ENCODE measurements at regions not wholly inside any gene's neighbourhood (a gene's known extent, or its start where the extent isn't known, plus 50 kb on each side); places are given as distances from the start of the nearest gene placed in this dataset.
"Not testable (repeated sequence)": the region's sequence is repeated elsewhere in the genome, so short reads cannot be mapped to it uniquely, and the experiment has no call there.

GRCh38 chr7:140283472-140283871, 106.7 kb upstream of the KDM7A start:
- no peak overlapping the region for H3K27ac ChIP-seq (ENCODE audit: insufficient read depth, low read length, poor library complexity, severe bottlenecking)
- no peaks in the 10 kb centered on the region for H3K9me3 ChIP-seq (ENCODE audit: control insufficient read depth, low read length)
- H3K4me3 ChIP-seq (ENCODE audit: insufficient read depth, low read depth, low read length, poor library complexity, severe bottlenecking) = no peak overlapping the region
- H3K4me1 ChIP-seq (ENCODE audit: control insufficient read depth, insufficient read depth, low read length, poor library complexity, severe bottlenecking) = no peaks in the 10 kb centered on the region
- H3K36me3 ChIP-seq (ENCODE audit: control insufficient read depth, insufficient read depth, low read length) = no peaks in the 10 kb centered on the region
- H3K27me3 ChIP-seq (replicated peaks; ENCODE audit: control insufficient read depth, insufficient read depth, low read length, poor library complexity, severe bottlenecking) = no peaks in the 10 kb centered on the region
- no peak for DNase-seq

DNA sequence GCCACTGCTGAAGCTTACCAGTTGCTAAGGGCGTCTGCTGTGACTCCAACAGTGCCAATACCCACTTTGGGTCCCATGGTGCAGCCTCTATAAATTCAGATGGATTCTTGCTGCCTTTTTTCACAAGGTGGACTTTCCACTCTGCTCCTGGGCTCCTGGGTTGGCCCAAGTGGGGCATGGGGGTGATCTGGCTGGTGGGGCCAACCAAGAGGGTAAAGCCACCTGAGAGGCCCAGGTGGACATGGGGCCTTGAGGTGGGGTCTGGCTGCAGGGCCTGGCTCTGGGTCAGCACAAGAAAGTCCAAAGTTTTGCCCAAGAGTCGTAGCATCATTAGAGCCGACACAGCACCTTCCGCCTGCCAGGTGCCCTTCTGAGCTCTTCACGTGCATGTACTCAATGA, 105.2 kb upstream of the KDM7A start:
- no peak for DNase-seq
- no peaks in the 10 kb centered on the region for H3K27me3 ChIP-seq (replicated peaks; ENCODE audit: control insufficient read depth, insufficient read depth, low read length, poor library complexity, severe bottlenecking)

DNA sequence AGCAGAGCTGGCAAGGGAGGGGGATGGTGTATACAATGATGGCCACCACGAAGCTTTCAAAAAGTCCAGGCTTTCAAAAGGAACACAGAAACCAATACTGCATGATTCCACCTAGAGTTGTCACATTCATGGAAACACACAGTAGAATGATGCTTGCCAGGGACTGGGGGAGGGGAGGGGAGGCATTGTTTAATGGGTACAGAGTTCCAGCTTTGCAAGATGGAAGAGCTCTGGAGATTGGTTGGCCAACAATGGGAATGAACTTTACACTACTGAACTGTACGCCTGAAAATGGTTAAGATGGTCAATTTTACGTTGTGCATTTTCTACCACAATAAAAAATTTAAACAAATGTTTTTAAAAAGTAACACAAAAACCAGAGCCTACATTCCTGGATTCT, 104.5 kb upstream of the KDM7A start:
- Histone ChIP-seq H3K36me3 (ENCODE audit: control insufficient read depth, insufficient read depth, low read length) (no peaks in the 10 kb centered on the region), H3K27me3 (replicated peaks; ENCODE audit: control insufficient read depth, insufficient read depth, low read length, poor library complexity, severe bottlenecking) (no peaks in the 10 kb centered on the region), H3K4me1 (ENCODE audit: control insufficient read depth, insufficient read depth, low read length, poor library complexity, severe bottlenecking) (no peaks in the 10 kb centered on the region), H3K4me3 (ENCODE audit: insufficient read depth, low read depth, low read length, poor library complexity, severe bottlenecking) (no peak overlapping the region), H3K27ac (ENCODE audit: insufficient read depth, low read length, poor library complexity, severe bottlenecking) (no peak overlapping the region), H3K9me3 (ENCODE audit: control insufficient read depth, low read length) (no peaks in the 10 kb centered on the region)
- no peak for DNase-seq

More for the DNA sequence above, 105.2 kb upstream of the KDM7A start:
- no peaks in the 10 kb centered on the region for H3K4me1 ChIP-seq (ENCODE audit: control insufficient read depth, insufficient read depth, low read length, poor library complexity, severe bottlenecking)
- H3K4me3 ChIP-seq (ENCODE audit: insufficient read depth, low read depth, low read length, poor library complexity, severe bottlenecking) = no peak overlapping the region
- H3K36me3 ChIP-seq (ENCODE audit: control insufficient read depth, insufficient read depth, low read length) = no peaks in the 10 kb centered on the region
- H3K9me3 ChIP-seq (ENCODE audit: control insufficient read depth, low read length) = no peaks in the 10 kb centered on the region
- H3K27ac ChIP-seq (ENCODE audit: insufficient read depth, low read length, poor library complexity, severe bottlenecking) = no peak overlapping the region

- Histone ChIP-seq H3K4me1 (ENCODE audit: control insufficient read depth, insufficient read depth, low read length, poor library complexity, severe bottlenecking) (no peaks in the 10 kb centered on the region), H3K27ac (ENCODE audit: insufficient read depth, low read length, poor library complexity, severe bottlenecking) (no peak overlapping the region), H3K27me3 (replicated peaks; ENCODE audit: control insufficient read depth, insufficient read depth, low read length, poor library complexity, severe bottlenecking) (no peaks in the 10 kb centered on the region), H3K4me3 (ENCODE audit: insufficient read depth, low read depth, low read length, poor library complexity, severe bottlenecking) (no peak overlapping the region), H3K9me3 (ENCODE audit: control insufficient read depth, low read length) (no peaks in the 10 kb centered on the region), H3K36me3 (ENCODE audit: control insufficient read depth, insufficient read depth, low read length) (no peaks in the 10 kb centered on the region)
- no peak for DNase-seq
Observed at GRCh38 chr7:140276001-140276400, 99.2 kb upstream of the KDM7A start.

- no peak for DNase-seq
- no peaks in the 10 kb centered on the region for H3K4me1 ChIP-seq (ENCODE audit: control insufficient read depth, insufficient read depth, low read length, poor library complexity, severe bottlenecking)
- no peaks in the 10 kb centered on the region for H3K36me3 ChIP-seq (ENCODE audit: control insufficient read depth, insufficient read depth, low read length)
- H3K9me3 ChIP-seq (ENCODE audit: control insufficient read depth, low read length) = no peaks in the 10 kb centered on the region
- H3K27ac ChIP-seq (ENCODE audit: insufficient read depth, low read length, poor library complexity, severe bottlenecking) = no peak overlapping the region
- H3K27me3 ChIP-seq (replicated peaks; ENCODE audit: control insufficient read depth, insufficient read depth, low read length, poor library complexity, severe bottlenecking) = no peaks in the 10 kb centered on the region
- H3K4me3 ChIP-seq (ENCODE audit: insufficient read depth, low read depth, low read length, poor library complexity, severe bottlenecking) = no peak overlapping the region
Observed at GRCh38 chr7:140275069-140275965, 98.5 kb upstream of the KDM7A start.

GRCh38 chr7:140273417-140273816, 96.6 kb upstream of the KDM7A start:
- Histone ChIP-seq H3K4me3 (ENCODE audit: insufficient read depth, low read depth, low read length, poor library complexity, severe bottlenecking) (no peak overlapping the region), H3K27me3 (replicated peaks; ENCODE audit: control insufficient read depth, insufficient read depth, low read length, poor library complexity, severe bottlenecking) (no peaks in the 10 kb centered on the region), H3K9me3 (ENCODE audit: control insufficient read depth, low read length) (no peaks in the 10 kb centered on the region)

GRCh38 chr7:140271643-140271968, 94.8 kb upstream of the KDM7A start:
- H3K9me3 ChIP-seq (ENCODE audit: control insufficient read depth, low read length); H3K27me3 ChIP-seq (replicated peaks; ENCODE audit: control insufficient read depth, insufficient read depth, low read length, poor library complexity, severe bottlenecking); H3K27ac ChIP-seq (ENCODE audit: insufficient read depth, low read length, poor library complexity, severe bottlenecking); H3K4me3 ChIP-seq (ENCODE audit: insufficient read depth, low read depth, low read length, poor library complexity, severe bottlenecking); H3K36me3 ChIP-seq (ENCODE audit: control insufficient read depth, insufficient read depth, low read length); H3K4me1 ChIP-seq (ENCODE audit: control insufficient read depth, insufficient read depth, low read length, poor library complexity, severe bottlenecking); DNase-seq: not testable (repeated sequence)

More at GRCh38 chr7:140273417-140273816, 96.6 kb upstream of the KDM7A start:
- Histone ChIP-seq H3K27ac (ENCODE audit: insufficient read depth, low read length, poor library complexity, severe bottlenecking) (no peak overlapping the region), H3K4me1 (ENCODE audit: control insufficient read depth, insufficient read depth, low read length, poor library complexity, severe bottlenecking) (no peaks in the 10 kb centered on the region), H3K36me3 (ENCODE audit: control insufficient read depth, insufficient read depth, low read length) (no peaks in the 10 kb centered on the region)
- DNase-seq = no peak

DNA sequence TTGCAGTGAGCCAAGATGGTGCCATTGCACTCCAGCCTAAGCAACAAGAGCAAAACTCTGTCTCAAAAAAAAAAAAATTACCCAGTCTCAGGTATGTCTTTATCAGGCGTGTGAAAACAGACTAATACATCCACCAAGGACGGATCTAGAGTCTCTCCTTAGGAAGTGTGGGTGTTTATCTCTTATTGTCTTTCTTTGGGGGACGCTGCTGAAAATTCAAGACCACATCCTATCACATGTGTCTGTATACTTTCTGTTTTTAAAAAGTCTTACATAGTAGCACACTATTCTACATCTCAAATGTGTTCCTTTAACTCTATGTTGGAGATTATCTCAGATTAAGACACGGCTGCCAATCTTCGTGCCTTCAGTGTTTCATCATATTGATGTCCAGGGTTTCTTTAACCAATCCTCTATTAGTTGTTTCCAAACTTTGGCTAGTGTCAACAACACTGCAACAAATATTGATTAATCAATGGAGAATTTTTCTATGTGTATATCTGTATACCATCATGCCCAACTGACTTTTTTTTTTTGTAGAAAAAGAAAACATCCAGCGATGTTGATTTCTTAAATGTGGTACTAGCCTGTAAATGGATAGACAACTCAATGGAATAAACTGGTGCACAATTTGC, 92.3 kb upstream of the KDM7A start:
- H3K9me3 ChIP-seq (ENCODE audit: control insufficient read depth, low read length) = no peaks in the 10 kb centered on the region
- no peak for DNase-seq
- H3K4me3 ChIP-seq (ENCODE audit: insufficient read depth, low read depth, low read length, poor library complexity, severe bottlenecking) = no peak overlapping the region
- no peaks in the 10 kb centered on the region for H3K4me1 ChIP-seq (ENCODE audit: control insufficient read depth, insufficient read depth, low read length, poor library complexity, severe bottlenecking)
- no peaks in the 10 kb centered on the region for H3K27me3 ChIP-seq (replicated peaks; ENCODE audit: control insufficient read depth, insufficient read depth, low read length, poor library complexity, severe bottlenecking)
- H3K36me3 ChIP-seq (ENCODE audit: control insufficient read depth, insufficient read depth, low read length) = no peaks in the 10 kb centered on the region
- no peak overlapping the region for H3K27ac ChIP-seq (ENCODE audit: insufficient read depth, low read length, poor library complexity, severe bottlenecking)

- Histone ChIP-seq H3K4me3 (ENCODE audit: insufficient read depth, low read depth, low read length, poor library complexity, severe bottlenecking) (no peak overlapping the region), H3K9me3 (ENCODE audit: control insufficient read depth, low read length) (no peaks in the 10 kb centered on the region), H3K4me1 (ENCODE audit: control insufficient read depth, insufficient read depth, low read length, poor library complexity, severe bottlenecking) (peaks cover 13% of the 10 kb centered on the region), H3K27ac (ENCODE audit: insufficient read depth, low read length, poor library complexity, severe bottlenecking) (no peak overlapping the region), H3K36me3 (ENCODE audit: control insufficient read depth, insufficient read depth, low read length) (no peaks in the 10 kb centered on the region), H3K27me3 (replicated peaks; ENCODE audit: control insufficient read depth, insufficient read depth, low read length, poor library complexity, severe bottlenecking) (no peaks in the 10 kb centered on the region)
- DNase-seq = no peak
Observed at GRCh38 chr7:140267381-140268226, 90.8 kb upstream of the KDM7A start.

GRCh38 chr7:140263277-140263676, 86.5 kb upstream of the KDM7A start:
- peak in 2 of 3 donors; percentile 9 to 17 for DNase-seq
- Histone ChIP-seq H3K36me3 (ENCODE audit: control insufficient read depth, insufficient read depth, low read length) (no peaks in the 10 kb centered on the region), H3K4me1 (ENCODE audit: control insufficient read depth, insufficient read depth, low read length, poor library complexity, severe bottlenecking) (peaks cover 17% of the 10 kb centered on the region), H3K27ac (ENCODE audit: insufficient read depth, low read length, poor library complexity, severe bottlenecking) (no peak overlapping the region), H3K9me3 (ENCODE audit: control insufficient read depth, low read length) (no peaks in the 10 kb centered on the region), H3K4me3 (ENCODE audit: insufficient read depth, low read depth, low read length, poor library complexity, severe bottlenecking) (peak overlapping the region; percentile 3), H3K27me3 (replicated peaks; ENCODE audit: control insufficient read depth, insufficient read depth, low read length, poor library complexity, severe bottlenecking) (no peaks in the 10 kb centered on the region)
